Fibroblast of skin of left biceps (primary cell): ENCODE measurements at regions not wholly inside any gene's neighbourhood (a gene's known extent, or its start where the extent isn't known, plus 50 kb on each side); places are given as distances from the start of the nearest gene placed in this dataset.
"Not testable (repeated sequence)": the region's sequence is repeated elsewhere in the genome, so short reads cannot be mapped to it uniquely, and the experiment has no call there.

Source experiments
- DNase-seq, 2 experiments: peaks; one replicate each; pipeline ENCODE4 v3.0.0-alpha.2; 2013; ENCODE audit warnings: low read depth in 2 of 2

DNA sequence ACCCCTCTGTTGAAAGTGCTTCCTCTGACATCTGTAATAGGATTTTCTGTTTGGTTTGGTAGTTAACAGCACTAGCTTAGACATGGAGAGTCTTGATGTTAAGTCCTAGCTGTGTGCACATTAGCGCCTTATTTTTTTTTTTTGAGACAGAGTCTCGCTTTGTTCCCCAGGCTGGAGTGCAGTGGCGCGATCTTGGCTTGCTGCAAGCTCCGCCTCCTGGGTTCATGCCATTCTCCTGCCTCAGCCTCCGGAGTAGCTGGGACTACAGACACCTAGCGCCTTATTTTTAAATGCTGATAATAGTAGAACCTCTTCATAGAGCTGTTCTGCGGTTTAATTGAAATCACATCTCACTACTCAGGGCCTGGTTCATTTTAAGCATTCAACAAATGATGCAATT, 131.5 kb downstream of the PLCE1 start:
- DNase-seq, result not testable (repeated sequence)

DNA sequence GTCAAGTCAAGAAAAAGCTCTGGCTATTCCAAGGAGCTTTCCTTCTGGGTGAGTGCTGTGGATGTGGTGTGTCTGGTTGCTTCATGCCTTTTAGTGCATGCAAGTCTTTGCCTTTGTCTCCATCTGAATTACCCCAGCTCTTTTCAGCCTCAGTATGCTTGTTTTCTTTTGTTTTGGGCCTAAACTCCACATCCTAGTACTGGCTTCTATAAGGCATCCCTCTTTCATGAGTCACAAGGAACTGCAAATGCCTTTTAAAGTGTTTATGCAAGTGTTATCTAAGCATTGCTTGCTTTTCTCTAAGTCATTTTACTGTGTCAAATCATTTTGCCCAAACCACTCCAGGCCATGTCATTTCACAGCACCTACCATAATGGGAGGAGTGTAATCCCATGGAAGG, 132.1 kb downstream of the PLCE1 start:
- no peak for DNase-seq

DNA sequence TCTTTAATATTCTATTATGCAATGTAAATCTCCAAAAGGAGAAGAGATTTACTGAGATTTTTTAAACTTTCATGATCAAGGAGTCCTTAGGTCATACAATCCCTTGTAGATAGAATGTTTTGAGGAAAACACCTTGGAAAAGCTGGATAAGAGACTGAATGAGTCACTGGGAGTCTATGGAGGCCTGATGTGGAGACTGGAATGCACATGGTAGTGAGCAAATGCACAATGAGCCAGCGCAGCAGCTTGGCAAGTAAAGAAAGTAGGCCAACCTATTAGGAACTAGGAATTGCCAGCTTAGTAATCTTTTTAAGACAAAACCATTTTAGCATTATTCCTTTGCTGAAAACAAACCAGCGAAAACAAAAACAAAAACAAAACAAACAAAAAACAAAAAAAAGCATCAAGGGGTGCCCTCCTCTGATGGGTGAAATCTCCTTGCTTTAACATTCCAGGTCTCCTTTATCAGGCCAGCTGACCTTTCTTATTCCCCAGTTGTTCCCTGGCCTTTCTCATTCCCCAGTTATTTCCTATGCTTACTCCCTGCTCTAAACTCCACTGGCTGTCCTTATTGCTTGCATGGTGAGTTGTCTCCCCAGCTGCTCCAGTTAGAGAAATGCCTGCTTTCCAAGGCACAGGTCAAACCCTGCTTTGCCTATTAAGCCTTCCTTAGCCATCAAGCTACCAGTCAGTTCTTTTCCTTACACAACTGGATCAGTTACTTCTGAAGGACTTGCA, 135.8 kb downstream of the PLCE1 start:
- DNase-seq, result no peak

DNA sequence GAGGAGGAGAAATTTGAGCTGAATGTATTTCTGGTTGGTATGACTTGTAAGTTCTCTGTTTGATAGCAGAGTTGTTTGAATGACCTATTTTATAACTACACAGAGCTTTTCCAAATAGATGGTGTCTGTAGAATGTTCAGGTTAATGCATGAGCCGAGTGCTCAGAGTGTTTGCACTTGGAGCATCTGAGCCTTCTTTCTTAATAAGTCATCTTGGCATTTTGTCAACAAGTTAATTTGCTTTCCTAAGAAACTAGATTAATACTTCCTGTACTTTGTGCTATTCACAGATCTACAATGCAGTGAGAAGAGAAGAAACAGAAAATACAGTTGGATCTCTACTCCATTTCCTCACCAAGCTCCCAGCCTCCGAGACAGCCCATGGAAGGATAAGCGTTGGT, 138.2 kb downstream of the PLCE1 start:
- no peak for DNase-seq

DNA sequence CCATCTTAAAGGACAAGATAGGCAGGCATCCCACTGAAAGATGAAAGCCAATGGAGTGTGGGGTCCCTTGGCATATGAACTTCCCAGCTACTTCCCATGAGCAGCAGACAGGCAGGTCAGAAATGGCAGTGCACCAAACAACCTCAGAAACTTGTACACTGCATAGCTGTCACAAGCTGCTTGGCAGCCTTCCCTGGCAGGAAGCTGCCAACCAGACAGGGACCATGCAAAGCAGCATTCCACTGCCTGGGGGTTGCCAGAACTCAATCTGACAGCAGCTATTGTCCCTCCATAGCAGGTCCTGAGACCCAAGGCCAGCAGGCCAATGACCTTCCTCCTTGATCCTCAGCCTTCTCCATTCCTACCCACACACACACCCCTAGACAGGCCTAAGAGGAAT, 139.5 kb downstream of the PLCE1 start:
- no peak for DNase-seq

DNA sequence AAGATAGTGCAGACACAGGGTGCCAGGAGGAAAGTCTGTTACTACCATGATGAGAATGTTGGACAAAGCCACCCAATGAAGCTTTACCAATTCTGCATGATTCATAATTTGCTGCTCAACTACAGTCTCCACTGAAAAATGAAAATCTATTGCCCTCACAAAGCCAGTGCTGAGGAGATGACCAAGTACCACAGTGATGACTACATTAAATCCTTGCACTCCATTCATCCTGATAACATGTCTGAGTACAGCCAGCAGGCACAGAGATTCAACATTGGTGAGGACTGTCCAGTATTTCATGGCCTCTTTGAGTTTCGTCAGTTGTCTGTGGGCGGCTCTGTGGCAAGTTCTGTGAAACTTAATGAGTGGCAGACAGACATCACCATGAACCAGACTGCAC, 144.0 kb downstream of the PLCE1 start:
- DNase-seq, result no peak

DNA sequence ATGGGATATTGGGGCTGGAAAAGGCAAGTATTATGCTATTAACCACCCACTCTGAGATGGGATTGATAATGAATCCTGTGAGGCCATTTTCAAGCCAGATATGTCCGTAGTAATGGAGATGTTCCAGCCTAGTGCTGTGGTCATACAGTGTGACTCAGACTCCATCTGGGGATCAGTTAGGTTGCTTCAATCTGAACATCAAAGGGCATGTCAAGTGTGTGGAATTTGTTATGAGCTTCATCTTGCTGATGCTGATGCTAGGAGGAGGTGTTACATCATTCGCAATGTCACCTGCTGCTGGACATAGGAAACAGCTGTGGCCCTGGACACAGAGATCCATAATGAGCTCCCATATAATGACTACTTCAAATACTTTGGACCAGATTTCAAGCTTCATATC, 144.7 kb downstream of the PLCE1 start:
- DNase-seq, result no peak

DNA sequence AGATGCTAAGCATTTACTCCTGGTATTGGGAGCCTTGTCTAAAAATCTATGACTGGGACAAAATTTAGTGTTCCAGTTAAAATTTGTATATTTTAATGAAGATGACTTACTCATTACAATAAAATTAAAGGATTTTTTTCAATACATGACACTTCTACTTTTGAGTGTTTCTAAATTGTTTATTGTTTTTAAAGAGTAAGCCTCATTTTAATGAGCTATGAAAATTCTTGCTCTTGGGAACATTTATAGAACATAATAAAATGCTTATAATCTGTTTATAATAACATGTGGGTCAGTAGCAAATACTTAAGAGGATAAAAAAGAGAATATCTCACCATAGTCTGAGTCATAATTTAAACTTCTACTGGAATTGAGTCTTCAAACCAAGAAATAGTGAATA, 149.5 kb downstream of the PLCE1 start:
- DNase-seq, result no peak

DNA sequence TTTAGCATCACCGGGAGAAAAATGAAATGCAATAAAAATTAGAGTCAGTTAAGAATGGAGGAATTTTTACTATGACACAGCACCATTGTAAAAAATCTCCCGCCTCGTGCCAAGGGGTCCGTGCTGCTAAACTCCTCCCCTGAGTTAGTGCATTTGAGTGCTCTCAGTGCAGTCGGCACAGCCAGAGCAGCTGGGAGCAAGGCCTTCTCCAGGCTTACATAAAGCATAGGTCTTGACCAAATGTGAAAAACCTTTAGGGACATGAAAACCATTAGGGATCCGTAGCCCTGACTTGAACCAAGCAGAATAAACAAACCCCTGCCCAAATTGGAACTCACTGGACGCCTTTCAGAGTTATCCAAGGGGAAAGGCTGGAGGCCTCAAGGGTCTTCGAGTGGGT, 152.6 kb downstream of the PLCE1 start:
- no peak for DNase-seq

DNA sequence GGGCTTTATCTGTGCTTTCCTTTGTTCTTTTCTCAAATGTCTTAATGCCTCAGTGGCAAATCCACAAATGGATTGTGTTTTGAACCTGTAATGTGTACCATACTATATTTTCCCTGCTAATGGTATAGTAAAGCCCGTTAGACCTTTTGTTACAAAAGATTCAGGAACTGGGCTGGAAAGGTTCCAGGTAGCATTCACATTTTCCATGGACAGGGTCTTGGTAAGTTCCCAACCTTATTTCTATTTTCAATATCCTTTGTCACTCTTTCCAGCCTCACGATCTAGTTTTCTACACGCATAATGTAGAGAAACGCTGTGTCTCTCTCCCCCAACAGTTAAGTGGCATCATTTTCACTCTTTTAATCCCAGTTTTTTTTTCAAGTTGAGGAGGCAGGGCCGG, 153.0 kb downstream of the PLCE1 start:
- no peak for DNase-seq

DNA sequence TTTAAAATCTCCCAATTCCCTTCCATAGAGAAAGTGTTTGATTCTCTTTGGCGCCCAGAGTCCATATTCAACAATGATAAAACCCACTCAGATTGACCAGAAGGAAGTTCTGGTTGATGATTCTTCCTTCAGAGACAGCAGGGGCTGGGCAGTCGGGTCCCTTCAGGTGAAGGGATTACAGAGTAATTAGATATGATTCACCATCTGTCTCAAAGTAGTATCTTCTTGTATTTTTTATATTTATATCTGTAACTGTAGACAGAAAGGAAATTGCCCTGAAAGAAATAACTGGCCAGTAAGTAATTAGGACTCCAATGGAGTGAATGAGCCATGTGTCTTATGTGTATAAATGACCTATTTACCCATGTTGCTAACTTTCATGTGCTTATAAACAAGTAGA, 156.0 kb downstream of the PLCE1 start:
- no peak for DNase-seq

DNA sequence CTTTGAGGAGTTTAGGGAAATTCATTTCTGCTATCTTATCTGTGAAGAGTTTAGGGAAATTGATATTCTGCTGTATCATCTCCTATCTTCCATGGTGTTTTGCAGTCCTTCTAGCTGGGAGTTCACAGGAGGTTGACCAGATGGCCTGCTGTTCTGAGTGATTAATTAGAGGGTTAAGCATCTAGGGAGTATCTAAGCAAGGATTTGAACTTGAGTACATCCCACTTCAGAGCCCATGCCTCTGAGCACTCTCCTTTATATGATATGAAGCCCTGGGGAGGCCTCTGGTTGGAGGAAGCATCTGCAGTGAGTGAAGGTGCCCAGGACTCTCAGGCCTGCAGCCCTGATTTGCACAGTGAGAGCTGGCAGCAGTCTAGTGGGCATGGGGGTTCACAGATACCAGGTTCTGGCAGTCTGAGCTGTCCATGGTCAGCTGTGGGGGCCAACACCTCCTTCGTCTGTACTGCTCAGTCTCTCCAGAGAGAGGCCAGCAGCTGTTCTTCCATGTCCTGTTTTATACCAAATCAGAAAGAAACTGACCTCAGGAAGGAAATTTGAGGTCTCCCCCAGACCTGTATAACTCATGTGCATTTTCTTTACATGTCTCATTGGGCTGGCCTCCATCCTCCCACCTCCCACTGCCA, 156.9 kb downstream of the PLCE1 start:
- no peak for DNase-seq

DNA sequence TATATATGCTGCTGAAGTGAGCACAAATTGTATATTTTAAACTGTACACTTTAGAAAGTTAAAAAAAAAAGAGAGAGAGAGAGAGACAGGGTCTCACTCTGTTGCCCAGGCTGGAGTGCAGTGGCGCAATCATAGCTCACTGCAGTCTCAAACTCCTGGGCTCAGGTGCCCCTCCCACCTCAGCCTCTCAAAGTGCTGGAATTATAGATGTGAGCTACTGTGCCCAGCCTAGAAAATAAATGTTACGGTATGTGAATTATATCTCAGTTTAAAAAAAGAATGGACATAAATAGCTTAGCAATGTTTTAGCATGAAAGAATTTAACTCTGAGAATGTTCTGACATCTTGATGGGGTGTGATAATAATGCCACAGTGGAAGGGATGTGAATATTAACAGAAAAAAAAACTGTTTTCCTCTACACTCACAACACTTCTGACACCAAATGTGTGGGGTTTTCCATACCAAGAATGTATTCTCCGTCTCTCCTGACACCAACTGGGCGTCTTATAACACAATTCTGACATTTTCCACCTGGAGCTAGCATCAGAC, 162.1 kb downstream of the PLCE1 start:
- DNase-seq, result no peak

DNA sequence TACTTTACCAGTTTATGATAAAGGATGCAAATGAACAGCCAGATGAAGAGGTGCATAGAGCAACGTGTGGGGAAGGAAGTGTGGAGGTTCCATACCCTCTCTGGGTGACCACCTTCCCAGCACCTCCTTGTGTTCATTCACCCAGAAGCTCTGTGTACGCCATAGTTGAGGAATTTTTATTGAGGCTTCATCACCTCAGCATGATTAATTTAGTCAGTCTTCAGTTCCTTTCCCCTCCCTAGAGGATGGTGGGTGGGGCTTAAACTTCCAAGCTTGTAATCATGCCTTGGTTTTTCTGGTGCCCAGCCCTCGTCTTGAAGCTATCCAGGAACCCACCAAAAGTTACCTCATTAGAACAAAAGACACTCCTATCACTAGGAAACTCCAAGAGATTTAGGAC, 162.7 kb downstream of the PLCE1 start:
- no peak for DNase-seq

DNA sequence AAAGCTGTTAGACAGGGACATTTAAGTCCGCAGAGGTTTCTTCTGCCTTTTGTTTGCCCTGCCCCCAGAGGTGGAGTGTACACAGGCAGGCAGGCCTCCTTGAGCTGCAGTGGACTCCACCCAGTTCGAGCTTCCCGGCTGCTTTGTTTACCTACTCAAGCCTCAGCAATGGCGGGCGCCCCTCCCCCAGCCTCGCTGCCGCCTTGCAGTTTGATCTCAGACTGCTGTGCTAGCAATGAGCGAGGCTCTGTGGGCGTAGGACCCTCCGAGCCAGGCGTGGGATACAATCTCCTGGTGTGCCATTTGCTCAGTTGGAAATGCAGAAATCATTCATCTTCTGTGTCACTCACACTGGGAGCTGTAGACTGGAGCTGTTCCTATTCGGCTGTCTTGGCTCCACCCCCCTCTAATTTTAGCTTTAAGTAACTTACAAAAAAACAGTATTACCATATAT, 171.5 kb downstream of the PLCE1 start:
- DNase-seq, result not testable (repeated sequence)

DNA sequence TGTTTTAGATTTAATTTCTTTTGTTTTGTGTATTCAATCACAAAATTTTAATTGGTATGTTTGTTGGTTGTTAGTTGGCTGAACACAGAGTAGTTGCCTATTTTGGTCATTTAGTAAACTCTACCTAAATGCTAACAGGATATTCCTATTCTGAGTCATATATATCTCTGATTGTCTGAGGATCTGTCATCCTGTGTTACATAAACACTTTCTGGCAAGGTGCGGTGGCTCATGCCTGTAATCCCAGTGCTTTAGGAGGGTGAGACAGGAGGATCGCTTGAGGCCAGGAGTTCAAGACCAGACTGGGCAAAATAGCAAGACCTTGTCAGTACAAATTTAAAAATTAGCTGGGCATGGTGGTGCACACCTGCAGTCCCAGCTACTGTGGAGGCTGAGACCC, 178.6 kb downstream of the PLCE1 start:
- no peak for DNase-seq

DNA sequence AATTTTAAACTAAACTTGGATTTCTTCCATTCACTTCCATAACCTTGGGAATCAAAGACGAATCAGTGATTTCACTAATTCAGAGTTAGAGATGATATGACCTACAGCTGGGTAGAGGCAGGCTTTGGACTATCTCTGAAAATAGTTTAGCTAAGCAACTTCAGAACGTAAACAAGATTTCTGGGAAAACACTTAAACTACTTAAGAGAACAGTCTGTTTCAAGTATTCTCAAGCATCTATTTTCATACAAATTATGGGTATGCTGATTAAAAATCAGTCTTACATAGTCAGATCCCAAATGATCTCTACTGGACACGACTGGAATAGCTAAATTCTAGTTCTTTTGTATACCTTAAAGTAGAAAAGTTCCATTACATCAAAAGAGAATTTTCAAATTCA, 179.9 kb downstream of the PLCE1 start:
- DNase-seq, result no peak

DNA sequence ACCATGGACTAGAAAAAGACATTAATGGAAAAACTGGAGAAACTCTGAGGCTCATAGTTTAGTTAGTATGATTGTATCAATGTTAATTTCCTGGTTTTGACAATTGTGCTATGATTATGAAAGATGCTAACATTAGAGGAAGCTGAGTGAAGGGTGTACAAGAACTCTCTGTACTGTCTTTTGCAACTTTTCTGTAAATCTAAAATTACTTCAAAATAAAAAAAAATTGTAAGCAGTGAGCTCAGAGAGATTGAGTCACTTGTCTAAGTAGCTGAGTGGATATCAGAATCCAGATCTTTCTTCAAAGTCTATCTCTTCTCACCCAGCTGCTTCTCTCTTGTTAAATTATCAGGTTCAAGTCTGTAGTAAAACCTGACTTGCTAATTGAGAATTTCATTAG, 181.1 kb downstream of the PLCE1 start:
- DNase-seq, result no peak

DNA sequence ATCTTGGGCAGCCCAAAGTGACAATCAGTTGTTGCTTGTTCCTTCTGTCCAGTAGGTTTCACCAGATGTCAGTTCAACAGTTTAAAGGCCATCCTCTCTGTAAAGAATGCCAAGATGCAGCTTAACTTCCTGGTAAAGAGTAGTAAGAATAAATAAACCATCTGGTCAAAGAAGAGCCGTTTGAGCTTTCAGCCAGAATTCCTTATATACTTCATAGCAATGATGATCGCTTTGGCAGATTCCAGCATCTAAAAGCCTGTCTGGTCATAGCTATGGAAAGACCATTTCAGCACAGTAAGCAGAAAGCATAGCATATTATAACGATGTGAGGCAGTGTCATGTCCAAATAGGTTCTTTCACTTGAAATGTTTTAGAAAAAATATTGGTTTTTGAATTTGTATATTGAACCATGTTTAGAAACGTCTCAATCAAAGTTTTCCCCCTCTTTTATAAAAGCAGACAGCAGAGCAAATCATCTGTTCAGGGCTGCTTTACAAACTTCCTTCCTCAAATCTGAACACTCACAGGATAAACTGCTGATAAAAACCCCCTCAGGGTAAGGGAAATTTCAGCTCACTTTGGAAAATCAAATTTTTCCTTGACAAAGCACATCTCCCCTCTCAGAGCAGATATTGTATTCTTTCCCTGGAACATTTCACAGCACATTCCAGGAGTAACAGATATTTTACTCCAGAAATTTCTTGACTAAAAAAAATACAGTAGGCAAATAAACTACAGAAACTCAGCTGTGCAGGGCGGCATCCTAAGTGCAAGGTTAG, 184.1 kb downstream of the NOC3L start:
- DNase-seq, result no peak

DNA sequence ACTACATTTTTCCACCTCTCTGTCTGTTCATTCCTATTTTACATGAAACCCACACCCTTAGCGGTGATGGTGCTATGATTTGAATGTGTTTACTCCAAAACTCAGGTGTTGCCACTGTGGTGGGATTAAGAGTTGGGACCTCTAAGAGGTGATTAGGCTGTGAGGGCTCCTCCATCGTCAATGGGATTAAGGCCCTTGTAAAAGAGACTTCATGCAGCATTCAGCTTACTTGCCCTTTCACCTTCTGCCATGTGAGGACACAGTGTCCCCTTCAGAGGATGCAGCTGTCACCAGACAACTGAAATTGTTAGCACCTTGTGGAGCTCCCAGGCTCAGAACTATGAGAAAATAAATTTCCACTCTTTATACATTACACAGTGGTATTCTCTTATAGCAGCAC, 182.2 kb downstream of the NOC3L start:
- no peak for DNase-seq

DNA sequence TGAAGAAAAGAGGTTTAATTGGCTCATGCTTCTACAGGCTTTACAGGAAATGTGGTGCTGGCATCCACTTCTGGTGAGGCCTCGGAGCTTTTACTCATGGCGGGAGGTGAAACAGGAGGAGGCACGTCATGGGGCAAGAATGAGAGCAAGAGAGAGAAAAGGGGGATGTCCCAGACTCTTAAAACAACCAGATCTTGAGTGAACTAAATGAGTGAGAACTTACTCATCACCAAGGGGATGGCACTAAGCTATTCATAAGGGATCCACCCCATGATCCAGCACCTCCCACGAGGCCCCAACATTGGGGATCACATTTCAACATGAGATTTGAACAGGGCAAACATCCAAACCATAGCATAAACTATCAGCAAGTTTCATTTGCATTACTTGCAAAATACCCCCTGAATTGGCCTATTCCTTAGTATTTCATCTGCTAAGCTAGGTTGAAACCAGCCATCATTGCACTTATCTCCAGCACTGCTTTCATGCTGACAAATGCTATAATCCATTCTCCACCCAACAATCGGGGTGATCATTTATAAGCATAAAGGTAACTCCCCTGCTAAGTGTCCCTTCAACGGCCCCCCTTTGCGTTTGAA, 179.0 kb downstream of the NOC3L start:
- DNase-seq, result peak; percentile 96 to 97

DNA sequence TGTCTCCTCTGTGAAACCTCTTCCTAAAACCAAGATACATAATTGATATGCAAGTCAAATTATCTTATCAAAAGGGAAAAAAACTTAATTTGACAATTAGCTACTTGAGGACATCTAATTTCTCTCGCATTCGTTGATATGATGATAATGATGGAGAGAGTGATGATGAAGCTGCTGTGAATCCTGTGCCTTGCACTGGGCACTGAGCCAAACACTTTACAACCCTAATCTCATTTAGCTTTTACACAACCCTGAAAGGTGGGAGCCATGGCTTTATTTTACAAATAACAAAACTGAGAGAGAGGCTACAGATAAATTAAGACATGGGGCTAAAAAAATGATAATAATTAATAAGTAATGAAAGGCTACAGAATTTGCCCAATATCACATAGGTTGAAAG, 176.0 kb downstream of the NOC3L start:
- DNase-seq, result no peak
